CD14-positive monocyte (primary cell): ENCODE measurements at regions not wholly inside any gene's neighbourhood (a gene's known extent, or its start where the extent isn't known, plus 50 kb on each side); places are given as distances from the start of the nearest gene placed in this dataset.

Experiments
- DNase-seq, 3 donors: peaks; one replicate each; pipeline ENCODE4 v3.0.0-alpha.2; 2011 to 2022
- H2AFZ ChIP-seq: 2 replicates; pipeline ENCODE4 v1.6.0; 2012; ENCODE audit warnings: mild to moderate bottlenecking, low read depth, low read length, inconsistent platforms; ENCODE audit not compliant: insufficient read depth, poor library complexity, severe bottlenecking
- H3K27ac ChIP-seq, 2 donors: 1 replicate in 1 of 2; 2 replicates in 1 of 2; pipeline ENCODE4 v1.5.1; 2012 to 2013; ENCODE audit warnings: low read length in 2 of 2, control low read depth in 1 of 2, inconsistent platforms in 1 of 2, low read depth in 1 of 2, mild to moderate bottlenecking in 1 of 2
- H3K27me3 ChIP-seq, 2 donors: one replicate each; pipeline versions ENCODE4 v1.6.0 to v1.6.1; 2011 to 2013; ENCODE audit warnings: low read length in 2 of 2; ENCODE audit not compliant: control insufficient read depth in 2 of 2, insufficient read depth in 2 of 2
- H3K36me3 ChIP-seq, 2 donors: replicated peaks in 1 of 2; 1 replicate in 1 of 2; 2 replicates in 1 of 2; pipeline versions ENCODE4 v1.5.1 to v1.6.1; 2012 to 2013; ENCODE audit warnings: low read length in 2 of 2, control low read depth in 1 of 2, inconsistent platforms in 1 of 2, mild to moderate bottlenecking in 1 of 2; ENCODE audit not compliant: insufficient read depth in 2 of 2, control insufficient read depth in 1 of 2
- H3K4me1 ChIP-seq, 2 donors: 1 replicate in 1 of 2; 2 replicates in 1 of 2; pipeline versions ENCODE4 v1.5.1 to v1.6.1; 2012 to 2013; ENCODE audit warnings: low read length in 2 of 2, control low read depth in 1 of 2, inconsistent platforms in 1 of 2, mild to moderate bottlenecking in 1 of 2, moderate library complexity in 1 of 2; ENCODE audit not compliant: insufficient read depth in 2 of 2, control insufficient read depth in 1 of 2
- H3K4me2 ChIP-seq: replicated peaks from 2 replicates; pipeline ENCODE3; 2012; ENCODE audit warnings: low read length, moderate library complexity, mild to moderate bottlenecking; ENCODE audit not compliant: poor library complexity, severe bottlenecking; ENCODE audit errors: extremely low read depth
- H3K4me3 ChIP-seq, 3 experiments: fragments of 200-600 bp in 1 of 3; sonication (generic) in 1 of 3; replicated peaks in 1 of 3; 1 replicate in 2 of 3; 2 replicates in 1 of 3; pipeline ENCODE4 v1.5.1; 2011 to 2013; ENCODE audit warnings: low read length in 3 of 3, mild to moderate bottlenecking in 3 of 3, control low read depth in 2 of 3, low read depth in 2 of 3, inconsistent platforms in 1 of 3, moderate library complexity in 1 of 3
- H3K79me2 ChIP-seq: 2 replicates; pipeline ENCODE4 v1.6.0; 2012; ENCODE audit warnings: mild to moderate bottlenecking, control low read depth, inconsistent platforms, low read length, moderate library complexity; ENCODE audit not compliant: insufficient read depth
- H3K9ac ChIP-seq: 2 replicates; pipeline ENCODE4 v1.6.0; 2017; ENCODE audit warnings: low read length, mild to moderate bottlenecking; ENCODE audit not compliant: insufficient read depth, poor library complexity, severe bottlenecking
- H3K9me3 ChIP-seq, 2 donors: replicated peaks in 1 of 2; 1 replicate in 1 of 2; 2 replicates in 1 of 2; pipeline versions ENCODE4 v1.5.1 to v1.6.1; 2012 to 2013; ENCODE audit warnings: low read length in 2 of 2, control low read depth in 1 of 2; ENCODE audit not compliant: control insufficient read depth in 1 of 2, insufficient read depth in 1 of 2
- H4K20me1 ChIP-seq: 2 replicates; pipeline ENCODE4 v1.6.0; 2012; ENCODE audit warnings: mild to moderate bottlenecking, low read length, control low read depth, moderate library complexity; ENCODE audit not compliant: insufficient read depth
- H3K27ac Mint-ChIP-seq, 7 donors: one replicate each; pipeline ENCODE4 v1.8.0; 2020; ENCODE audit warnings: mild to moderate bottlenecking in 7 of 7, mixed read lengths in 7 of 7, moderate library complexity in 6 of 7, inconsistent platforms in 2 of 7
- H3K27me3 Mint-ChIP-seq, 3 donors: one replicate each; pipeline ENCODE4 v1.8.0; 2021 to 2022; ENCODE audit warnings: low read depth in 3 of 3, mild to moderate bottlenecking in 3 of 3, mixed read lengths in 3 of 3, moderate library complexity in 3 of 3, inconsistent platforms in 1 of 3
- H3K36me3 Mint-ChIP-seq, 2 donors: one replicate each; pipeline ENCODE4 v1.8.0; 2020; ENCODE audit warnings: mixed read lengths in 2 of 2, inconsistent platforms in 1 of 2, mild to moderate bottlenecking in 1 of 2
- H3K4me1 Mint-ChIP-seq: one replicate; pipeline ENCODE4 v1.8.0; 2020; ENCODE audit warnings: mild to moderate bottlenecking, mixed read lengths
- H3K4me3 Mint-ChIP-seq, 2 donors: one replicate each; pipeline ENCODE4 v1.8.0; 2020; ENCODE audit warnings: mild to moderate bottlenecking in 2 of 2, mixed read lengths in 2 of 2, moderate library complexity in 1 of 2
- H3K9me3 Mint-ChIP-seq, 7 donors: one replicate each; pipeline ENCODE4 v1.8.0; 2020 to 2022; ENCODE audit warnings: mixed read lengths in 7 of 7, mild to moderate bottlenecking in 6 of 7, moderate library complexity in 6 of 7, inconsistent platforms in 2 of 7
- WGBS: methylation state at CpG from one replicate; pipeline ENCODE4 v1.1.5; 2013; ENCODE audit warnings: missing lambda C conversion rate; ENCODE audit not compliant: insufficient coverage; 5-methylcytosine and 5-hydroxymethylcytosine counted together
- intact Hi-C, 2 donors: fragments of 100-400 bp; cut with micrococcal nuclease; formaldehyde crosslinking; loops; one replicate each; pipeline versions ENCODE4 v1.15.0 to v1.15.1; 2023
- TF ChIP-seq, protein P1 (sequence below): fragments of 200-600 bp; IDR thresholded peaks from one replicate; pipeline ENCODE4 v1.8.0; 2022; ENCODE audit warnings: antibody characterized with exemption, mild to moderate bottlenecking

- Histone ChIP-seq H2AFZ (no peak overlapping the region), H3K4me2 (no peak overlapping the region), H3K27ac (no peak overlapping the region), H3K27me3 (no peaks in the 10 kb centered on the region), H3K36me3 (no peaks in the 10 kb centered on the region), H3K79me2 (no peaks in the 10 kb centered on the region), H3K9ac (no peak overlapping the region), H4K20me1 (no peaks in the 10 kb centered on the region), H3K9me3 (no peaks in the 10 kb centered on the region), H3K4me3 (no peak overlapping the region), H3K4me1 (no peaks in the 10 kb centered on the region)
- Mint-ChIP-seq H3K9me3 (peaks cover 0 to 14% (median 6%) of the 10 kb centered on the region in 7 donors), H3K4me1 (peaks cover 5% of the 10 kb centered on the region), H3K4me3 (no peak overlapping the region), H3K27me3 (peaks cover 8 to 15% (median 13%) of the 10 kb centered on the region in 3 donors), H3K27ac (peak overlapping the region in 1 of 7 donors; percentile 77), H3K36me3 (no peaks in the 10 kb centered on the region)
- intact Hi-C loops = no loop called here
- TF ChIP-seq, protein P1, sequence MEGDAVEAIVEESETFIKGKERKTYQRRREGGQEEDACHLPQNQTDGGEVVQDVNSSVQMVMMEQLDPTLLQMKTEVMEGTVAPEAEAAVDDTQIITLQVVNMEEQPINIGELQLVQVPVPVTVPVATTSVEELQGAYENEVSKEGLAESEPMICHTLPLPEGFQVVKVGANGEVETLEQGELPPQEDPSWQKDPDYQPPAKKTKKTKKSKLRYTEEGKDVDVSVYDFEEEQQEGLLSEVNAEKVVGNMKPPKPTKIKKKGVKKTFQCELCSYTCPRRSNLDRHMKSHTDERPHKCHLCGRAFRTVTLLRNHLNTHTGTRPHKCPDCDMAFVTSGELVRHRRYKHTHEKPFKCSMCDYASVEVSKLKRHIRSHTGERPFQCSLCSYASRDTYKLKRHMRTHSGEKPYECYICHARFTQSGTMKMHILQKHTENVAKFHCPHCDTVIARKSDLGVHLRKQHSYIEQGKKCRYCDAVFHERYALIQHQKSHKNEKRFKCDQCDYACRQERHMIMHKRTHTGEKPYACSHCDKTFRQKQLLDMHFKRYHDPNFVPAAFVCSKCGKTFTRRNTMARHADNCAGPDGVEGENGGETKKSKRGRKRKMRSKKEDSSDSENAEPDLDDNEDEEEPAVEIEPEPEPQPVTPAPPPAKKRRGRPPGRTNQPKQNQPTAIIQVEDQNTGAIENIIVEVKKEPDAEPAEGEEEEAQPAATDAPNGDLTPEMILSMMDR = no peak
- no peak for DNase-seq
- WGBS = no CpG with 5 or more reads among the region's 7 CpGs
Observed at GRCh38 chr3:10561162-10561945, 56.0 kb upstream of the ATP2B2 start.

- H3K27ac ChIP-seq = no peak overlapping the region
- Mint-ChIP-seq H3K27me3 (peaks cover 8 to 15% (median 13%) of the 10 kb centered on the region in 3 donors), H3K4me1 (peaks cover 5% of the 10 kb centered on the region), H3K27ac (peak overlapping the region in 1 of 7 donors; percentile 77), H3K4me3 (no peak overlapping the region), H3K9me3 (peaks cover 0 to 14% (median 6%) of the 10 kb centered on the region in 7 donors), H3K36me3 (no peaks in the 10 kb centered on the region)
- no peaks in the 10 kb centered on the region for H3K4me1 ChIP-seq
- H3K4me2 ChIP-seq = no peak overlapping the region
- H4K20me1 ChIP-seq = no peaks in the 10 kb centered on the region
- no peak overlapping the region for H3K4me3 ChIP-seq
- no peak for DNase-seq
- intact Hi-C loops = no loop called here
- no peak overlapping the region for H2AFZ ChIP-seq
- H3K9ac ChIP-seq = no peak overlapping the region
- no peaks in the 10 kb centered on the region for H3K36me3 ChIP-seq
- no peaks in the 10 kb centered on the region for H3K27me3 ChIP-seq
- no peaks in the 10 kb centered on the region for H3K79me2 ChIP-seq
- TF ChIP-seq, protein P1 = no peak
- no peaks in the 10 kb centered on the region for H3K9me3 ChIP-seq
- WGBS = 90% methylated on average over 2 of the region's 4 CpGs
Observed at GRCh38 chr3:10561946-10562560, 56.7 kb upstream of the ATP2B2 start.
